ENCODE measurements at regions not wholly inside any gene's neighbourhood (a gene's known extent, or its start where the extent isn't known, plus 50 kb on each side); places are given as distances from the start of the nearest gene placed in this dataset.

DNA sequence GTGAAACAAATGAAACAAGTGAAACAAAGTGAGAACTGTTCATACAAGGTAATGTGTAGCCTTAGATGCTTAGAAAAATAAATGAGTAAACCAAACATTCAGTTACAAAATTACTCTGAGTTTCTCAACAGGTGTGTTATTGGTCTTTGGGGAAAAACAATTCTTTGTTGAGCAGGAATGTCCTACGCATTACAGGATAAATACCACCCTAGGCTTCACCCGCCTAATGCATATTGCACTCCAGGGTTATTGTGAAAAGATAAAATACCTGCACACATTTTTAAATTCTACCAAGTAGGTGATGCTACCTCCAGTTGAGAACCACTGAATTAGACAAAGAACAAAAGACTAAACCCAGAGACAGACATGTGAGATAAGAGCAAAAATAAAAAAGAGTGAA, 72.2 kb downstream of the ADAMTS1 start:
- TF ChIP-seq, protein P1, sequence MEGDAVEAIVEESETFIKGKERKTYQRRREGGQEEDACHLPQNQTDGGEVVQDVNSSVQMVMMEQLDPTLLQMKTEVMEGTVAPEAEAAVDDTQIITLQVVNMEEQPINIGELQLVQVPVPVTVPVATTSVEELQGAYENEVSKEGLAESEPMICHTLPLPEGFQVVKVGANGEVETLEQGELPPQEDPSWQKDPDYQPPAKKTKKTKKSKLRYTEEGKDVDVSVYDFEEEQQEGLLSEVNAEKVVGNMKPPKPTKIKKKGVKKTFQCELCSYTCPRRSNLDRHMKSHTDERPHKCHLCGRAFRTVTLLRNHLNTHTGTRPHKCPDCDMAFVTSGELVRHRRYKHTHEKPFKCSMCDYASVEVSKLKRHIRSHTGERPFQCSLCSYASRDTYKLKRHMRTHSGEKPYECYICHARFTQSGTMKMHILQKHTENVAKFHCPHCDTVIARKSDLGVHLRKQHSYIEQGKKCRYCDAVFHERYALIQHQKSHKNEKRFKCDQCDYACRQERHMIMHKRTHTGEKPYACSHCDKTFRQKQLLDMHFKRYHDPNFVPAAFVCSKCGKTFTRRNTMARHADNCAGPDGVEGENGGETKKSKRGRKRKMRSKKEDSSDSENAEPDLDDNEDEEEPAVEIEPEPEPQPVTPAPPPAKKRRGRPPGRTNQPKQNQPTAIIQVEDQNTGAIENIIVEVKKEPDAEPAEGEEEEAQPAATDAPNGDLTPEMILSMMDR (conservative IDR thresholded peaks at IDR 0.05; ENCODE audit: low read depth, low read length), result no peak
- DNase-seq (ENCODE audit: low read depth), result no peak
- H3K4me3 ChIP-seq (ENCODE audit: low read depth, low read length), result no peak overlapping the region

DNA sequence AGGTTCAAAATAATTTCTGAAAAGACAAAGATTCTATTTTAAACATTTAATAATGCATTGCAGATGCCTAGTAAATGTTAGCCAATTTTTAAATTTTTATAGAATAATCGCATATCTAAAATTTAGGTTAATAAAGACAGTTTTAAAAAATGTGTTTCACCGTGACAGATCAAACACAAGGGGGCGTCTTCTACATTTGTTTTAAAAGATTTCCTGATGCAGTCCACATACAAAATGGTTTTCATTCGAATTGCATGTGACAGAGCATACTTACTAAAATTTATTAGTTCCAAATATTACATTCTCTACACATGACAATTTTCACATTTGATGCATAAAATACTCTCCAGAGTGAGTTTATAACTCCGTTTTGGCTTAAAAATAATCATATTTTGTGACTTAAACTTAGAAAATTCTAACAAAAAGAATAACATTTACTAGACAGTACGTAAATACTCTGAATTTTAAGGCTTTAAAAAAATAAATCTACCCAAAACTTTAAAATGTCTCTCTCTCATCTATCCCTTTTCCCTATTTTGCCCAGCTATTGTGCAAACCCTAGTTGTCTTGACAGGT, 75.5 kb downstream of the ADAMTS1 start:
- TF ChIP-seq, protein P1 (conservative IDR thresholded peaks at IDR 0.05; ENCODE audit: low read depth, low read length), result peak; percentile 62
- DNase-seq (ENCODE audit: low read depth), result peak; percentile 81
- no peak overlapping the region for H3K4me3 ChIP-seq (ENCODE audit: low read depth, low read length)

- TF ChIP-seq, protein P1 (conservative IDR thresholded peaks at IDR 0.05; ENCODE audit: low read depth, low read length), result no peak
- no peak for DNase-seq (ENCODE audit: low read depth)
- no peak overlapping the region for H3K4me3 ChIP-seq (ENCODE audit: low read depth, low read length)
These were observed 78.3 kb downstream of the ADAMTS1 start for GRCh38 chr21:26766826-26767325.

DNA sequence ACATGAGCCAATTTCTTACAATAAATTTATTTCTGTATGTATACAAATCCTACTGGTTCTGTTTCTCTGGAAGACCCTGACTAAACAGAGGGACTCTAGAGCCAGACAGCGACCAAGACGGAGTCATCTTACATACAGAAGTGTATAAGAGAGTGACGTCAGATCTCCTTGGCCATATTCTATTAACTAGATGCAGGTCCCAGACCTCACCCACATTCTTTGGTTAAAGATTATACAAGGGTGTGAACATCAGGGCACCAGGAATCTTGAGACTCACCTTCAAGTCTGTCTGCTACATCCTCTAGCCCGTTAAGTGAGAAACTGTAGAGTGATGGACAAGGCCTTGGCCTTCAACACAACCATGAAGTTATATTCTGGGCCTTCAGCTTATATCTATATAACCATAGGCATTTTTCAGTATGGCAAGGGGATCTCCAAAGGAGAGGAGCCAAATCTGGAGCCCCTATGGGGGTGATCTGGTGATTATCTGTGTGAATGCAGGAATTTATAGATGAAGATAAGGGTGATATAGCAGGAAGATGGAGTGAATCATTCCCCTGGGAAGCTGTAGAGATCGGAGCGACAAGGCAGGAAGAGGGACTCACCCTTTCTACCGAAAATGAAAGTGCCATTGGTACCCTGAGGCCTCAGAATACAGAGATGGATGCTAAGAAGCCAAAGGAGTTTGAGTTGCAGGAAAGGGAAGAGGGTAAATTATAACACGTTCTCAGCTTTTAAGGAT, 83.9 kb downstream of the ADAMTS1 start:
- DNase-seq (ENCODE audit: low read depth), result no peak
- TF ChIP-seq, protein P1 (conservative IDR thresholded peaks at IDR 0.05; ENCODE audit: low read depth, low read length), result no peak

DNA sequence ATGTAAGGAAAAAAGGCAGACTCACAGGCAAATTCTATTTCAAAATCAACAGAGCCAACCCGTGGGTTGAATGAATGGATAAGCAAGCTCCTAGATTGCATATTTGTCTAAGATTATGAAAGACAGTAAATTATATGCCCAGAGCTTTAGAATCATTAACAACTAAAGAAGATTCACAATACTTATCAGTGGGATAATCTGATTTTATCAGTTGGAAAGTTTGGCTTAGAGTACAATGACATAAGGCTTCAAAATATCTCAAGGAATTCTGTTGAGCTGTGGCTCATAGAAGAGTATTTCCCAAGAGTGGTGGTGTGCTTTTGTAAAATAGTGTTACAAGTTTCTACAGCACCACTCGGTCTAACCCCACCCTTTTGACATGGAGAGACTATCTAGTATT, 85.5 kb downstream of the ADAMTS1 start:
- H3K4me3 ChIP-seq (ENCODE audit: low read depth, low read length), result no peak overlapping the region
- DNase-seq (ENCODE audit: low read depth), result no peak
- TF ChIP-seq, protein P1 (conservative IDR thresholded peaks at IDR 0.05; ENCODE audit: low read depth, low read length), result no peak

More for the DNA sequence above, 83.9 kb downstream of the ADAMTS1 start:
- H3K4me3 ChIP-seq (ENCODE audit: low read depth, low read length), result no peak overlapping the region

DNA sequence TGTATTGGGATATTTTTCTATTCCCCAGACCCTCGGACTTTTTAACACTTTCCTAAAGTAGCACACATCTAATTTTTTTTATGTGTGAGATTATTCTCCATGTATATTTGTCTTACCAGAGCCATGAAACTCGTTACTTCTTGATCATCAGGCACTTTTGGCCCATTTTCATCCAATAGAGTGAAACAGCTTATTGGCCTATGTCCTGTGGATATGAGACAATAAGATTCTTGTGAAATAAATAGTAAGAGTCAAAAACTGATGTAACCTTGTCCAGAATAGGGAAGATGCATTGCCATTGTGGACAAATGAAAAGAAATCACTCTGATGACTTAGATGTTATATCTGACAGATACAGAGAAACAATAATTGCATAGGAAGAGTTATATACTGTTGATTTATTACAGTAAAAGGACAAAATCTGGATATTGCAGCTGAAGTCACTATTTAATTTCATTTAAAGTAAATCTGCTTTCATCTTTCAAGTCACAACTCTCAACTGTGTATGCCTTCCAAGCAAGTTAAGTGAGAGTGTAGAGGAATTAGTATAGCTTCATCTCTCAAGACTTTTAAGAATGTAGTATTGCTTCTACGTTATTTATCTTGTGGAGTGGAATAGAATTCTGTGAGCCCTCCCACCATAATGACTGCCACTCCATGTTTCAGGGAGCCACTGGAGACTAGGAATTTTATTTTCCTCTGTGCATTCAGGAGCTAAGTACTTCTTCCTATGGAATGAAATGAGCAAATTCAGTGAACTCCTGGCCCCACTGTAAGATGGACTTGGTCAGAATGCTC, 86.9 kb downstream of the ADAMTS1 start:
- no peak for DNase-seq (ENCODE audit: low read depth)
- no peak overlapping the region for H3K4me3 ChIP-seq (ENCODE audit: low read depth, low read length)
- TF ChIP-seq, protein P1 (conservative IDR thresholded peaks at IDR 0.05; ENCODE audit: low read depth, low read length), result no peak

All from choroid plexus epithelial cell (primary cell).